Chondrocyte (in vitro differentiated cells): ENCODE measurements at regions not wholly inside any gene's neighbourhood (a gene's known extent, or its start where the extent isn't known, plus 50 kb on each side); places are given as distances from the start of the nearest gene placed in this dataset.

Experiments
- DNase-seq: peaks from one replicate; pipeline ENCODE4 v3.0.0; 2021; ENCODE audit warnings: mixed read lengths, low spot score
- H3K27ac Mint-ChIP-seq: one replicate; pipeline ENCODE4 v1.8.0; 2021; ENCODE audit warnings: mild to moderate bottlenecking, moderate library complexity, mixed read lengths; ENCODE audit not compliant: unreplicated experiment
- H3K27me3 Mint-ChIP-seq: 2 replicates; pipeline ENCODE4 v1.8.0; 2021; ENCODE audit warnings: low read depth, mixed read lengths
- H3K36me3 Mint-ChIP-seq: 2 replicates; pipeline ENCODE4 v1.8.0; 2021; ENCODE audit warnings: low read depth, mixed read lengths
- H3K4me1 Mint-ChIP-seq: 2 replicates; pipeline ENCODE4 v1.8.0; 2021; ENCODE audit warnings: low read depth, mild to moderate bottlenecking, mixed read lengths
- H3K4me3 Mint-ChIP-seq: one replicate; pipeline ENCODE4 v1.8.0; 2021; ENCODE audit warnings: mild to moderate bottlenecking, moderate library complexity, mixed read lengths; ENCODE audit not compliant: unreplicated experiment
- H3K9me3 Mint-ChIP-seq: 2 replicates; pipeline ENCODE4 v1.8.0; 2021; ENCODE audit warnings: low read depth, mixed read lengths
- TF ChIP-seq, protein P1 (sequence below): fragments of 200-600 bp; sonication (generic); IDR thresholded peaks from 2 replicates; pipeline ENCODE4 v1.5.0; 2021; ENCODE audit warnings: antibody characterized with exemption, mild to moderate bottlenecking, moderate library complexity

DNA sequence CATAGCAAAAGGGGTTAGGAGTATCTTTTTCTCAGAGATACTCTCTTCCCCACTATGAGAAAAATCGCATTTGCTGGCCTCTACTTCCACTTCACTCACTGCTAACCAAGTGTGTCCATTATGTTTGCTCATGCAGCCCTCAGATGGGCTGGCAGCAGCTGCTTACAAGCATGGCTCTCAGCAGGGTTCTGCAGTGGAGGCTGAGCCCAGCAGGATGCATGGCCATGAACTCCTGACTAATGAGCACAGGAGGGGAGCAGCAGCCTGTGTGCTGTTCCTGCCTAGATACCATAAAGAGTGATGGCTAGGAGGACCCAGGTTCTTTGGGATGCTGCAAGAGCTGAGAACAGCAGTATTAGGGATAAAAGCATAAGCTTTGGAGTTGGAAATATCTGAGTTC, 316.9 kb upstream of the THSD7B start:
- TF ChIP-seq, protein P1, sequence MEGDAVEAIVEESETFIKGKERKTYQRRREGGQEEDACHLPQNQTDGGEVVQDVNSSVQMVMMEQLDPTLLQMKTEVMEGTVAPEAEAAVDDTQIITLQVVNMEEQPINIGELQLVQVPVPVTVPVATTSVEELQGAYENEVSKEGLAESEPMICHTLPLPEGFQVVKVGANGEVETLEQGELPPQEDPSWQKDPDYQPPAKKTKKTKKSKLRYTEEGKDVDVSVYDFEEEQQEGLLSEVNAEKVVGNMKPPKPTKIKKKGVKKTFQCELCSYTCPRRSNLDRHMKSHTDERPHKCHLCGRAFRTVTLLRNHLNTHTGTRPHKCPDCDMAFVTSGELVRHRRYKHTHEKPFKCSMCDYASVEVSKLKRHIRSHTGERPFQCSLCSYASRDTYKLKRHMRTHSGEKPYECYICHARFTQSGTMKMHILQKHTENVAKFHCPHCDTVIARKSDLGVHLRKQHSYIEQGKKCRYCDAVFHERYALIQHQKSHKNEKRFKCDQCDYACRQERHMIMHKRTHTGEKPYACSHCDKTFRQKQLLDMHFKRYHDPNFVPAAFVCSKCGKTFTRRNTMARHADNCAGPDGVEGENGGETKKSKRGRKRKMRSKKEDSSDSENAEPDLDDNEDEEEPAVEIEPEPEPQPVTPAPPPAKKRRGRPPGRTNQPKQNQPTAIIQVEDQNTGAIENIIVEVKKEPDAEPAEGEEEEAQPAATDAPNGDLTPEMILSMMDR: no peak
- H3K4me3 Mint-ChIP-seq: no peak overlapping the region
- no peak for DNase-seq
- H3K27ac Mint-ChIP-seq: no peak overlapping the region
- no peaks in the 10 kb centered on the region for H3K9me3 Mint-ChIP-seq
- H3K27me3 Mint-ChIP-seq: peaks cover 11% of the 10 kb centered on the region
- H3K36me3 Mint-ChIP-seq: no peaks in the 10 kb centered on the region
- no peaks in the 10 kb centered on the region for H3K4me1 Mint-ChIP-seq

DNA sequence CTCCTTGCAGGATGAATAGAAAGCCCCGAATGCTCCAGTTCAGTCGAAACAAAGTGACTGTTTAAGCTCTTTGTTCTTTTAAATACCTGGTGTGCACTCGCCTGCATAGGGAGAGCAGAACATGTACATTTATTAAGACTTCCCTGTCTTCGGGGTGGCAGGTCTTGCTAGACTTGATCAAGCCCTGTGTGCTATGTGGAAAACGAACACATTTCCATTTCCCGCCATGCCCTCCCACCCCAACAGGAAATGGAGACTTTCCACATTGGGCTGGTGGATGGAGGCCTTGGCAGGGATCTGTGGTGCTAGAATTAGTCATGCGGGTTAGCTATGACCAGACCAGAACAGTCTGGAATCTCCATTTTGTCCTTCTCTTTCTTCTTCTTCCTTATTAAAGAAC, 321.0 kb upstream of the THSD7B start:
- Mint-ChIP-seq H3K9me3 (no peaks in the 10 kb centered on the region), H3K27ac (no peak overlapping the region), H3K36me3 (no peaks in the 10 kb centered on the region), H3K27me3 (peaks cover 19% of the 10 kb centered on the region), H3K4me3 (no peak overlapping the region), H3K4me1 (no peaks in the 10 kb centered on the region)
- no peak for DNase-seq
- TF ChIP-seq, protein P1: no peak

DNA sequence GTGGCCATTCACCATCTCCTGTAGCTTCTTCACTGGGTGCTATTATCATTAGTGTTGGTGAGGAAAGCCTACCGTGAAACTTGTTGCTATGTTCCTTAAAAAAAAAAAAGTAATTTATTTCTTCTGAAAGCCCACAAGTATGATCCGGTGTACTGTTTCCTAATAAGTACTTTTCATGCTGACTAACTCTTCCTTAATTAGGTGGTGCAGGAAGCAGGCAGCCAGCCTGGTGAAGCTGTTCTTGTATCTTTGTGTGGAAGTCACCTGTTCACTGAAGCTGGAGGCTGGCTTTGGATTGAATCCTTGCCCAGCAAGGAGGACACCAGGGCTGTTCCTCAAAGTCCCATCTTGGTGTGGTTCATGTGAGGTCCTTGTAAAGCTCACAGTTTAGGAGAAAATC, 321.7 kb upstream of the THSD7B start:
- Mint-ChIP-seq H3K4me3 (no peak overlapping the region), H3K9me3 (no peaks in the 10 kb centered on the region)
- no peak for DNase-seq

DNA sequence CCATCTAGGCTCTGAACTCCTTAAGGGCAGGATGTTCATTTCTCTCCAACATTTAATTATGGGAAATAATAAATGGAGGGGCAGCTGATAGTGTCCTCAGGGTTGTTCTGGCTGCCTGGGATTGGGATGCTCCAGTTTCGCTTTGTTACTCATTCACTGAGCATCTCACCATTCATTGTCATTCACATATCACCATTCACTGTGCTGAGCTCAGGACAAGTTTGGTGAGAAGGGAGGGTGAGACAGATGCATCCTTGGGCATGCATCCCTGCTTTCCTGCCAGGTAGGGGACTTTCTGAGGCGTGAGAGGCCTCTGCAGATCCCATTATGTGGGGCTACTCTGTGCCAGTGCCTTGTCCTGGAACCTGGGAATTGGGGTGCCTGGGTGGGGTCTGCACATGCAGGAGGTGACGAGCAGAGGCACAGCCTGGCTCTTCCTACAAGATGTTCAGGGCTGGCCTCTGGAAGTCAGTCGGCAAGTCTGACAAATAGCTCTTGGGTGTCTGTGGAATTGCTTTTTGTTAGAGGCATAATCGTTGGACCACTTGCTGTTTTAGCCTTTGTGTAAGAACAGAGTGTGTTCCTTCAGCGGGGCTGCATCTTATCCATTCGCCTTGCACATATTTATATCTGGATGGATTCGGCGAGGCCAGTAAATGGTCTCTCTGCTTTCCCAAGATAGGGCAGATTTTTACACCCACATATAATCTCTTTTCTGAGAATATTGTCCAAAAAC, 323.2 kb upstream of the THSD7B start:
- H3K36me3 Mint-ChIP-seq: no peaks in the 10 kb centered on the region
- no peak for DNase-seq
- H3K27ac Mint-ChIP-seq: no peak overlapping the region
- peaks cover 22% of the 10 kb centered on the region for H3K27me3 Mint-ChIP-seq
- H3K9me3 Mint-ChIP-seq: no peaks in the 10 kb centered on the region
- no peak overlapping the region for H3K4me3 Mint-ChIP-seq
- TF ChIP-seq, protein P1: no peak
- H3K4me1 Mint-ChIP-seq: no peaks in the 10 kb centered on the region

More for the DNA sequence above, 321.7 kb upstream of the THSD7B start:
- Mint-ChIP-seq H3K4me1 (no peaks in the 10 kb centered on the region), H3K27ac (no peak overlapping the region), H3K36me3 (no peaks in the 10 kb centered on the region), H3K27me3 (peaks cover 19% of the 10 kb centered on the region)
- TF ChIP-seq, protein P1: no peak

DNA sequence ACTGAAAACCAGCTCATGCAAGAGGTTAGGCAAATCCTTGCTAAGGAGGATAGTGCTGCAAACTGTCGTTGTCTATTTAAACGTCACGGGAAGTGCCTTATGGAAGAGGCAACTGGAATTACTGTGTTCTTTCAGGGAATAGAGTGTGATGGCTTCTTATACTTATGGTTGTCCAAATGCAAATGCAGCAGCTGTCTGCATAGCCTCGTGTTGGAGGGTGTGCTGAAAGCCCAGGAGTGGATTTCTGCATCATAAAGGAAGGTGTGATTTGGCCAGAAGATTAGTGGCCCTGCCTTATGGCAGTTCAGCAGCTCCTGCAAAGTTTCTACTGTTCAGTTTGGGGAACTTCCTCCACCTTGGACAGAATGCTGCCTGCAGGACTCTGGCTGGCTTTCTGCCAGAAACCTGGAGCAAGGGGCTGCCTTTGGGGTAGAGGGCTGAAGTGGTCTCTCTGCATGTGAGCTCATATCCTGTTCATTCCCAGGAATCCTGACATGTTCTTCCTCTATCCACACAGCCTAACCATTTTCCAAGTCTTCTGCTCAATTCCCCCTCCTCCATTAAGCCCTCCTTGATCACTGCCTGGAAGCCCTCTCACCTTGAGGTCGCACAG, 321.2 kb upstream of the CXCR4 start:
- no peaks in the 10 kb centered on the region for H3K9me3 Mint-ChIP-seq
- peaks cover 22% of the 10 kb centered on the region for H3K27me3 Mint-ChIP-seq
- DNase-seq: no peak
- TF ChIP-seq, protein P1: no peak
- no peaks in the 10 kb centered on the region for H3K4me1 Mint-ChIP-seq
- H3K4me3 Mint-ChIP-seq: no peak overlapping the region
- H3K36me3 Mint-ChIP-seq: no peaks in the 10 kb centered on the region
- no peak overlapping the region for H3K27ac Mint-ChIP-seq
